ENCODE measurements at regions not wholly inside any gene's neighbourhood (a gene's known extent, or its start where the extent isn't known, plus 50 kb on each side); places are given as distances from the start of the nearest gene placed in this dataset.
"Not testable (repeated sequence)": the region's sequence is repeated elsewhere in the genome, so short reads cannot be mapped to it uniquely, and the experiment has no call there.

DNA sequence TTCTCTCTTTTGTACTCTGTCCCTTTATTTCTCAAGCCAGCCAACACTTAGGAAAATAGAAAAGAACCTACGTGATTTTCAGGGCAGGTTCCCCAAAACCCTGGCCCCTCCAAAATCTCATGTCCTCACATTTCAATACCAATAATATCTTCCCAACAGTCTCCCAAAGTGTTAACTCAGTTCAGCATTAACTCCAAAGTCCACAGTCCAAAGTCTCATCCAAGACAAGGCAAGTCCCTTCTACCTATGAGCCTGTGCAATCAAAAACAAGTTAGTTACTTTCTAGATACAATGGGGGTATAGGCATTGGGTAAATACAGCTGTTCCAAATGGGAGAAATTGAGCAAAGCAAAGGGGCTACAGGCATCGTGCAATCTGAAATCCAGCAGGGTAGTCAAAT is 64.9 kb upstream of the ANO5 start:
- not testable (repeated sequence) for H3K4me3 ChIP-seq (ENCODE audit: insufficient read depth, low read depth, low read length); H3K27me3 ChIP-seq (ENCODE audit: control insufficient read depth, insufficient read depth, low read length); H3K36me3 ChIP-seq (replicated peaks; ENCODE audit: control insufficient read depth, insufficient read depth, low read length); DNase-seq

- Histone ChIP-seq H3K4me3 (ENCODE audit: insufficient read depth, low read depth, low read length) (no peak overlapping the region), H3K36me3 (replicated peaks; ENCODE audit: control insufficient read depth, insufficient read depth, low read length) (no peaks in the 10 kb centered on the region), H3K27me3 (ENCODE audit: control insufficient read depth, insufficient read depth, low read length) (no peaks in the 10 kb centered on the region)
- DNase-seq, result no peak
Measured at GRCh38 chr11:22130462-22131053, 62.3 kb upstream of the ANO5 start.

GRCh38 chr11:22133776-22134175 is 59.1 kb upstream of the ANO5 start:
- no peak overlapping the region for H3K4me3 ChIP-seq (ENCODE audit: insufficient read depth, low read depth, low read length)
- DNase-seq, result no peak
- H3K27me3 ChIP-seq (ENCODE audit: control insufficient read depth, insufficient read depth, low read length), result no peaks in the 10 kb centered on the region
- no peaks in the 10 kb centered on the region for H3K36me3 ChIP-seq (replicated peaks; ENCODE audit: control insufficient read depth, insufficient read depth, low read length)

DNA sequence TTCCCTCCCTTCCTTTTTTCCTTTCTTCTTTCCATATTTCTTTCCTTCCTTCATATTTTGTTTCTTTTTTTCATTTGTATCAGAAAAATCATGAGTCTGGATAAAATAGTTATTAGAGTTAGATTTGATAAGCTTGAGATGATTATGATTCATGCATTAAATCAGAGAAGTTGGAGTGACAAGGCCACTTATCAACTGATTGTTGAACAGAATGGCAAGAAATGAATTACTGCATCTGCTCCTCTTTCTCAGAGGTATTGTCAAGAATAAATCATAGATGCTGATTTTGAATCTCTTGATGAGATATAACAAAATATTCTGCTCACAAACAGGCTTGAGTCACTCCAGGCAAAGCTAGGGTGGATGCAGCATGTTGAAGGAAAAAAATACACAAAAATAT is 54.6 kb upstream of the ANO5 start:
- no peaks in the 10 kb centered on the region for H3K36me3 ChIP-seq (replicated peaks; ENCODE audit: control insufficient read depth, insufficient read depth, low read length)
- DNase-seq, result no peak
- H3K4me3 ChIP-seq (ENCODE audit: insufficient read depth, low read depth, low read length), result no peak overlapping the region
- no peaks in the 10 kb centered on the region for H3K27me3 ChIP-seq (ENCODE audit: control insufficient read depth, insufficient read depth, low read length)
